CD14-positive monocyte (primary cell): ENCODE measurements at regions not wholly inside any gene's neighbourhood (a gene's known extent, or its start where the extent isn't known, plus 50 kb on each side); places are given as distances from the start of the nearest gene placed in this dataset.
A peak's percentile ranks its signal among the peaks of the same experiment; 100 is the strongest.
"Not testable (repeated sequence)": the region's sequence is repeated elsewhere in the genome, so short reads cannot be mapped to it uniquely, and the experiment has no call there.

Experiments used
- DNase-seq, 3 donors: peaks; one replicate each; pipeline ENCODE4 v3.0.0-alpha.2; 2011 to 2022
- H2AFZ ChIP-seq: 2 replicates; pipeline ENCODE4 v1.6.0; 2012; ENCODE audit warnings: mild to moderate bottlenecking, low read depth, low read length, inconsistent platforms; ENCODE audit not compliant: insufficient read depth, poor library complexity, severe bottlenecking
- H3K27ac ChIP-seq, 2 donors: 1 replicate in 1 of 2; 2 replicates in 1 of 2; pipeline ENCODE4 v1.5.1; 2012 to 2013; ENCODE audit warnings: low read length in 2 of 2, control low read depth in 1 of 2, inconsistent platforms in 1 of 2, low read depth in 1 of 2, mild to moderate bottlenecking in 1 of 2
- H3K27me3 ChIP-seq, 2 donors: one replicate each; pipeline versions ENCODE4 v1.6.0 to v1.6.1; 2011 to 2013; ENCODE audit warnings: low read length in 2 of 2; ENCODE audit not compliant: control insufficient read depth in 2 of 2, insufficient read depth in 2 of 2
- H3K36me3 ChIP-seq, 2 donors: replicated peaks in 1 of 2; 1 replicate in 1 of 2; 2 replicates in 1 of 2; pipeline versions ENCODE4 v1.5.1 to v1.6.1; 2012 to 2013; ENCODE audit warnings: low read length in 2 of 2, control low read depth in 1 of 2, inconsistent platforms in 1 of 2, mild to moderate bottlenecking in 1 of 2; ENCODE audit not compliant: insufficient read depth in 2 of 2, control insufficient read depth in 1 of 2
- H3K4me1 ChIP-seq, 2 donors: 1 replicate in 1 of 2; 2 replicates in 1 of 2; pipeline versions ENCODE4 v1.5.1 to v1.6.1; 2012 to 2013; ENCODE audit warnings: low read length in 2 of 2, control low read depth in 1 of 2, inconsistent platforms in 1 of 2, mild to moderate bottlenecking in 1 of 2, moderate library complexity in 1 of 2; ENCODE audit not compliant: insufficient read depth in 2 of 2, control insufficient read depth in 1 of 2
- H3K4me2 ChIP-seq: replicated peaks from 2 replicates; pipeline ENCODE3; 2012; ENCODE audit warnings: low read length, moderate library complexity, mild to moderate bottlenecking; ENCODE audit not compliant: poor library complexity, severe bottlenecking; ENCODE audit errors: extremely low read depth
- H3K4me3 ChIP-seq, 3 experiments: fragments of 200-600 bp in 1 of 3; sonication (generic) in 1 of 3; replicated peaks in 1 of 3; 1 replicate in 2 of 3; 2 replicates in 1 of 3; pipeline ENCODE4 v1.5.1; 2011 to 2013; ENCODE audit warnings: low read length in 3 of 3, mild to moderate bottlenecking in 3 of 3, control low read depth in 2 of 3, low read depth in 2 of 3, inconsistent platforms in 1 of 3, moderate library complexity in 1 of 3
- H3K79me2 ChIP-seq: 2 replicates; pipeline ENCODE4 v1.6.0; 2012; ENCODE audit warnings: mild to moderate bottlenecking, control low read depth, inconsistent platforms, low read length, moderate library complexity; ENCODE audit not compliant: insufficient read depth
- H3K9ac ChIP-seq: 2 replicates; pipeline ENCODE4 v1.6.0; 2017; ENCODE audit warnings: low read length, mild to moderate bottlenecking; ENCODE audit not compliant: insufficient read depth, poor library complexity, severe bottlenecking
- H3K9me3 ChIP-seq, 2 donors: replicated peaks in 1 of 2; 1 replicate in 1 of 2; 2 replicates in 1 of 2; pipeline versions ENCODE4 v1.5.1 to v1.6.1; 2012 to 2013; ENCODE audit warnings: low read length in 2 of 2, control low read depth in 1 of 2; ENCODE audit not compliant: control insufficient read depth in 1 of 2, insufficient read depth in 1 of 2
- H4K20me1 ChIP-seq: 2 replicates; pipeline ENCODE4 v1.6.0; 2012; ENCODE audit warnings: mild to moderate bottlenecking, low read length, control low read depth, moderate library complexity; ENCODE audit not compliant: insufficient read depth
- H3K27ac Mint-ChIP-seq, 7 donors: one replicate each; pipeline ENCODE4 v1.8.0; 2020; ENCODE audit warnings: mild to moderate bottlenecking in 7 of 7, mixed read lengths in 7 of 7, moderate library complexity in 6 of 7, inconsistent platforms in 2 of 7
- H3K27me3 Mint-ChIP-seq, 3 donors: one replicate each; pipeline ENCODE4 v1.8.0; 2021 to 2022; ENCODE audit warnings: low read depth in 3 of 3, mild to moderate bottlenecking in 3 of 3, mixed read lengths in 3 of 3, moderate library complexity in 3 of 3, inconsistent platforms in 1 of 3
- H3K36me3 Mint-ChIP-seq, 2 donors: one replicate each; pipeline ENCODE4 v1.8.0; 2020; ENCODE audit warnings: mixed read lengths in 2 of 2, inconsistent platforms in 1 of 2, mild to moderate bottlenecking in 1 of 2
- H3K4me1 Mint-ChIP-seq: one replicate; pipeline ENCODE4 v1.8.0; 2020; ENCODE audit warnings: mild to moderate bottlenecking, mixed read lengths
- H3K4me3 Mint-ChIP-seq, 2 donors: one replicate each; pipeline ENCODE4 v1.8.0; 2020; ENCODE audit warnings: mild to moderate bottlenecking in 2 of 2, mixed read lengths in 2 of 2, moderate library complexity in 1 of 2
- H3K9me3 Mint-ChIP-seq, 7 donors: one replicate each; pipeline ENCODE4 v1.8.0; 2020 to 2022; ENCODE audit warnings: mixed read lengths in 7 of 7, mild to moderate bottlenecking in 6 of 7, moderate library complexity in 6 of 7, inconsistent platforms in 2 of 7
- WGBS: methylation state at CpG from one replicate; pipeline ENCODE4 v1.1.5; 2013; ENCODE audit warnings: missing lambda C conversion rate; ENCODE audit not compliant: insufficient coverage; 5-methylcytosine and 5-hydroxymethylcytosine counted together
- intact Hi-C, 2 donors: fragments of 100-400 bp; cut with micrococcal nuclease; formaldehyde crosslinking; loops; one replicate each; pipeline versions ENCODE4 v1.15.0 to v1.15.1; 2023
- TF ChIP-seq, protein P1 (sequence below): fragments of 200-600 bp; IDR thresholded peaks from one replicate; pipeline ENCODE4 v1.8.0; 2022; ENCODE audit warnings: antibody characterized with exemption, mild to moderate bottlenecking

DNA sequence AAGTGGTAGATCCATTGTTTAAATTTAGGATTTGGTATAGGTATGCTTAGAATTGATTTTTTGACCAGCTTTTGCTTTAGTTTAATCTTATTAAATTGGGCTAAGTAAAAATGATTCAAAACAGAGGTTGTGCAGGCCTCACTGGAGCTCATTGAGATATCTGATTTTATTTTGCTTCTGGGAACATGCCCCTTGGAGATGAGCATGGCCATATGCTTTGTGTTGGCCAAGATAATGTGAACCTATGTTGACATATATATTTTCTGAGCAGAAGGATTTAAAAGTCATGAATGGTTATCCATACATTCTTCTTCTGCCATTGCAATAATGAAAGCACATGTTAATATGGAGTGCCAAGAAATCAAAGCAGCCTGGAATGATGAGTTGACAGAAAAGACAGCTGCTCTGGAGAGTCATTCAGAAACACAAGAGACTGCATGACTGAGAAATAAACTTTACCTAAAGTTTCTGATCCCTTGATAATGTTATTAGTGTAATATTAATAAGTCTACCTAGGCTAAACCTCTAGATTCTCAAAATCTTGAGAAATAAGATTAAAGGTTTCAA lies 489.7 kb upstream of the GNPDA2 start:
- Mint-ChIP-seq H3K36me3 (no peaks in the 10 kb centered on the region), H3K27me3 (peaks cover 0 to 1% (median 0%) of the 10 kb centered on the region in 3 donors), H3K4me1 (no peaks in the 10 kb centered on the region), H3K9me3 (peaks cover 0 to 13% (median 0%) of the 10 kb centered on the region in 7 donors), H3K27ac (no peak overlapping the region), H3K4me3 (no peak overlapping the region)
- Histone ChIP-seq H2AFZ (no peak overlapping the region), H3K27me3 (no peaks in the 10 kb centered on the region), H4K20me1 (no peaks in the 10 kb centered on the region), H3K27ac (no peak overlapping the region), H3K9ac (no peak overlapping the region), H3K4me1 (no peaks in the 10 kb centered on the region), H3K79me2 (no peaks in the 10 kb centered on the region), H3K9me3 (peaks cover 10 to 12% of the 10 kb centered on the region in 2 donors), H3K4me3 (no peak overlapping the region), H3K36me3 (no peaks in the 10 kb centered on the region), H3K4me2 (no peak overlapping the region)
- DNase-seq: no peak
- intact Hi-C loops: no loop called here
- TF ChIP-seq, protein P1, sequence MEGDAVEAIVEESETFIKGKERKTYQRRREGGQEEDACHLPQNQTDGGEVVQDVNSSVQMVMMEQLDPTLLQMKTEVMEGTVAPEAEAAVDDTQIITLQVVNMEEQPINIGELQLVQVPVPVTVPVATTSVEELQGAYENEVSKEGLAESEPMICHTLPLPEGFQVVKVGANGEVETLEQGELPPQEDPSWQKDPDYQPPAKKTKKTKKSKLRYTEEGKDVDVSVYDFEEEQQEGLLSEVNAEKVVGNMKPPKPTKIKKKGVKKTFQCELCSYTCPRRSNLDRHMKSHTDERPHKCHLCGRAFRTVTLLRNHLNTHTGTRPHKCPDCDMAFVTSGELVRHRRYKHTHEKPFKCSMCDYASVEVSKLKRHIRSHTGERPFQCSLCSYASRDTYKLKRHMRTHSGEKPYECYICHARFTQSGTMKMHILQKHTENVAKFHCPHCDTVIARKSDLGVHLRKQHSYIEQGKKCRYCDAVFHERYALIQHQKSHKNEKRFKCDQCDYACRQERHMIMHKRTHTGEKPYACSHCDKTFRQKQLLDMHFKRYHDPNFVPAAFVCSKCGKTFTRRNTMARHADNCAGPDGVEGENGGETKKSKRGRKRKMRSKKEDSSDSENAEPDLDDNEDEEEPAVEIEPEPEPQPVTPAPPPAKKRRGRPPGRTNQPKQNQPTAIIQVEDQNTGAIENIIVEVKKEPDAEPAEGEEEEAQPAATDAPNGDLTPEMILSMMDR: no peak

DNA sequence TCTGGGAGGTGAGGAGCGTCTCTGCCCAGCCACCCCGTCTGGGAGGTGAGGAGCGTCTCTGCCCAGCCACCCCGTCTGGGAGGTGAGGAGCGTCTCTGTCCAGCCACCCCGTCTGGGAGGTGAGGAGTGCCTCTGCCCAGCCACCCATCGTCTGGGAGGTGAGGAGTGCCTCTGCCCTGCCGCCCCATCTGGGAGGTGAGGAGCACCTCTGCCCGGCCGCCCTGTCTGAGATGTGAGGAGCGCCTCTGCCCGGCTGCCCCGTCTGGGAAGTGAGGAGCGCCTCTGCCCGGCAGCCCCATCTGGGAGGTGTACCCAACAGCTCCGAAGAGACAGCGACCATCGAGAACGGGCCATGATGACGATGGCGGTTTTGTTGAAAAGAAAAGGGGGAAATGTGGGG lies 482.1 kb upstream of the GNPDA2 start:
- peaks cover 0 to 21% of the 10 kb centered on the region in 2 donors for H3K9me3 ChIP-seq
- H3K4me2 ChIP-seq, H3K27me3 Mint-ChIP-seq, H3K36me3 Mint-ChIP-seq, H3K79me2 ChIP-seq, H4K20me1 ChIP-seq, H3K4me1 Mint-ChIP-seq, H3K27me3 ChIP-seq, H2AFZ ChIP-seq, H3K4me3 ChIP-seq, H3K4me1 ChIP-seq, H3K4me3 Mint-ChIP-seq, H3K36me3 ChIP-seq, intact Hi-C loops, H3K9ac ChIP-seq, H3K27ac ChIP-seq, DNase-seq: not testable (repeated sequence)
- WGBS: 96% methylated on average over 11 of the region's 21 CpGs
- H3K9me3 Mint-ChIP-seq: peaks cover 5 to 23% (median 11%) of the 10 kb centered on the region in 7 donors
- H3K27ac Mint-ChIP-seq: peak overlapping the region in 1 of 7 donors; percentile 60

DNA sequence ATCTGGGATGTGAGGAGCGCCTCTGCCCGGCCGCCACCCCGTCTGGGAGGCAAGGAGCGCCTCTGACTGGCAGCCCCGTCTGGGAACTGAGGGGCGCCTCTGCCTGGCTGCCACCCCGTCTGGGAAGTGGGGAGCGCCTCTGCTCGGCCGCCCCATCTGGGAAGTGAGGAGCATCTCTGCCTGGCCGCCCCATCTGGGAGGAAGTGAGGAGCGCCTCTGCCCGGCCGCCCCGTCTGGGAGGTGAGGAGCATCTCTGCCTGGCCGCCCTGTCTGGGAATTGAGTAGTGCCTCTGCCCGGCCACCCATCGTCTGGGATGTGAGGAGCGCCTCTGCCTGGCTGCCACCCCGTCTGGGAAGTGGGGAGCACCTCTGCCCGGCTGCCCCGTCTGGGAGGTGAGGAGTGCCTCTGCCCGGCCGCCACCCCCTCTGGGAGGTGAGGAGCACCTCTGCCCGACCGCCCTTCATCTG lies 481.5 kb upstream of the GNPDA2 start:
- H3K36me3 ChIP-seq, H3K27me3 ChIP-seq, H3K4me3 Mint-ChIP-seq, H3K4me1 ChIP-seq, H3K4me1 Mint-ChIP-seq, H2AFZ ChIP-seq, H3K36me3 Mint-ChIP-seq, H3K9ac ChIP-seq, DNase-seq, H3K27me3 Mint-ChIP-seq, H3K27ac Mint-ChIP-seq, H3K79me2 ChIP-seq, H4K20me1 ChIP-seq, H3K27ac ChIP-seq, H3K4me3 ChIP-seq, intact Hi-C loops, H3K4me2 ChIP-seq: not testable (repeated sequence)
- peaks cover 5 to 23% (median 11%) of the 10 kb centered on the region in 7 donors for H3K9me3 Mint-ChIP-seq
- 93% methylated on average over 17 of the region's 27 CpGs for WGBS
- peaks cover 0 to 21% of the 10 kb centered on the region in 2 donors for H3K9me3 ChIP-seq

DNA sequence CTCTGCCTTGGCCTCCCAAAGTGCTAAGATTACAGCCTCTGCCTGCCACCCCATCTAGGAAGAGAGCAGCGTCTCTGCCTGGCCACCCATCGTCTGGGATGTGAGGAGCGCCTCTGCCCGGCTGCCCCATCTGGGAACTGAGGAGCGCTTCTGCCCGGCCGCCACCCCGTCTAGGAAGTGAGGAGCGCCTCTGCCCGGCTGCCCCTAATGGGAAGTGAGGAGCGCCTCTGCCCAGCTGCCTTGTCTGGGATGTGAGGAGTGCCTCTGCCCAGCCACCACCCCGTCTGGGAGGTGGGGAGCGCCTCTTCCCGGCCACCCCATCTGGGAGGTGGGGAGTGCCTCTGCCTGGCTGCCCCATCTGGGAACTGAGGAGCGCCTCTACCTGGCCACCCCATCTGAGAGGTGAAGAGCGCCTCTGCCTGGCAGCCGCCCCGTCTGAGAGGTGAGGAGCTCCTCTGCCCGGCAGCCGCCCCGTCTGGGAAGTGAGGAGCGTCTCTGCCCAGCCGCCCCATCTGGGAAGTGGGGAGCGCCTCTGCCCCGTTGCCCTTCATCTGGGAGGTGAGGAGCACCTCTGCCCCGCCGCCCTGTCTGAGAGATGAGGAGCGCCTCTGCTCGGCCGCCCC lies 481.0 kb upstream of the GNPDA2 start:
- H4K20me1 ChIP-seq, H3K79me2 ChIP-seq, H3K4me2 ChIP-seq, H3K27me3 ChIP-seq, H3K9ac ChIP-seq, H3K27ac Mint-ChIP-seq, H2AFZ ChIP-seq, H3K36me3 ChIP-seq, H3K27ac ChIP-seq, H3K4me3 Mint-ChIP-seq, H3K4me1 ChIP-seq, DNase-seq, H3K4me3 ChIP-seq, H3K36me3 Mint-ChIP-seq, H3K27me3 Mint-ChIP-seq, intact Hi-C loops, H3K4me1 Mint-ChIP-seq: not testable (repeated sequence)
- H3K9me3 Mint-ChIP-seq: peaks cover 5 to 23% (median 11%) of the 10 kb centered on the region in 7 donors
- WGBS: 96% methylated on average over 19 of the region's 30 CpGs
- H3K9me3 ChIP-seq: peaks cover 0 to 21% of the 10 kb centered on the region in 2 donors
